GM23248 (cell line): ENCODE measurements at regions not wholly inside any gene's neighbourhood (a gene's known extent, or its start where the extent isn't known, plus 50 kb on each side); places are given as distances from the start of the nearest gene placed in this dataset.

Experiments used
- DNase-seq: peaks from one replicate; pipeline ENCODE4 v3.0.0-alpha.2; 2015
- H2AFZ ChIP-seq: fragments of 200-600 bp; sonication (generic); 2 replicates; pipeline ENCODE4 v1.6.1; 2016; ENCODE audit warnings: antibody characterized with exemption
- H3F3A ChIP-seq: fragments of 200-600 bp; sonication (generic); 2 replicates; pipeline ENCODE4 v1.6.1; 2016; ENCODE audit warnings: mild to moderate bottlenecking, antibody characterized with exemption, mixed run types; ENCODE audit not compliant: insufficient read depth
- H3K27ac ChIP-seq: fragments of 200-600 bp; sonication (generic); 2 replicates; pipeline ENCODE4 v1.5.1; 2016; ENCODE audit warnings: mild to moderate bottlenecking
- H3K27me3 ChIP-seq: fragments of 200-600 bp; sonication (generic); replicated peaks from 2 replicates; pipeline ENCODE4 v1.6.1; 2016; ENCODE audit warnings: mild to moderate bottlenecking; ENCODE audit not compliant: insufficient read depth
- H3K36me3 ChIP-seq: fragments of 200-600 bp; sonication (generic); 2 replicates; pipeline ENCODE4 v1.6.1; 2016; ENCODE audit warnings: low read depth, mild to moderate bottlenecking
- H3K4me1 ChIP-seq: fragments of 200-600 bp; sonication (generic); 2 replicates; pipeline ENCODE4 v1.6.1; 2016; ENCODE audit warnings: mild to moderate bottlenecking; ENCODE audit not compliant: insufficient read depth
- H3K4me2 ChIP-seq: fragments of 200-600 bp; sonication (generic); one replicate; pipeline ENCODE4 v1.6.1; 2016; ENCODE audit warnings: mild to moderate bottlenecking; ENCODE audit not compliant: unreplicated experiment
- H3K4me3 ChIP-seq: fragments of 200-600 bp; sonication (generic); 2 replicates; pipeline ENCODE4 v1.5.1; 2016; ENCODE audit warnings: mild to moderate bottlenecking
- H3K79me2 ChIP-seq: fragments of 200-600 bp; sonication (generic); 2 replicates; pipeline ENCODE4 v1.6.1; 2016; ENCODE audit warnings: mild to moderate bottlenecking; ENCODE audit not compliant: insufficient read depth
- H3K9ac ChIP-seq: fragments of 200-600 bp; sonication (generic); 2 replicates; pipeline ENCODE4 v1.6.1; 2016; ENCODE audit warnings: mild to moderate bottlenecking
- H3K9me2 ChIP-seq: fragments of 200-600 bp; sonication (generic); 2 replicates; pipeline ENCODE4 v1.6.1; 2016; ENCODE audit warnings: mixed run types, mild to moderate bottlenecking, moderate library complexity; ENCODE audit not compliant: insufficient read depth
- H3K9me3 ChIP-seq: fragments of 200-600 bp; sonication (generic); one replicate; pipeline ENCODE4 v1.6.1; 2017; ENCODE audit warnings: low read depth
- H4K20me1 ChIP-seq: fragments of 200-600 bp; sonication (generic); 2 replicates; pipeline ENCODE4 v1.6.0; 2016; ENCODE audit not compliant: insufficient read depth
- EZH2 ChIP-seq: fragments of 200-600 bp; sonication (generic); IDR thresholded peaks from 2 replicates; pipeline ENCODE4 v1.6.1; 2018; ENCODE audit warnings: antibody characterized with exemption, mild to moderate bottlenecking; ENCODE audit not compliant: insufficient read depth, poor library complexity, severe bottlenecking
- EZH2phosphoT487 ChIP-seq: fragments of 200-600 bp; sonication (generic); IDR thresholded peaks from 2 replicates; pipeline ENCODE4 v1.6.1; 2018; ENCODE audit warnings: antibody characterized with exemption, moderate library complexity, mild to moderate bottlenecking, low read depth; ENCODE audit not compliant: insufficient read depth
- WGBS, 2 experiments: methylation state at CpG; one replicate each; pipeline ENCODE4 v1.1.6; 2015 to 2017; ENCODE audit warnings: low lambda C conversion rate in 2 of 2, low coverage in 1 of 2; ENCODE audit errors: missing lambda C conversion rate in 2 of 2; 5-methylcytosine and 5-hydroxymethylcytosine counted together
- in situ Hi-C: fragments of 300-500 bp; cut with MboI; formaldehyde crosslinking; loops from 2 replicates; pipeline ENCODE4 v1.15.0; 2020

DNA sequence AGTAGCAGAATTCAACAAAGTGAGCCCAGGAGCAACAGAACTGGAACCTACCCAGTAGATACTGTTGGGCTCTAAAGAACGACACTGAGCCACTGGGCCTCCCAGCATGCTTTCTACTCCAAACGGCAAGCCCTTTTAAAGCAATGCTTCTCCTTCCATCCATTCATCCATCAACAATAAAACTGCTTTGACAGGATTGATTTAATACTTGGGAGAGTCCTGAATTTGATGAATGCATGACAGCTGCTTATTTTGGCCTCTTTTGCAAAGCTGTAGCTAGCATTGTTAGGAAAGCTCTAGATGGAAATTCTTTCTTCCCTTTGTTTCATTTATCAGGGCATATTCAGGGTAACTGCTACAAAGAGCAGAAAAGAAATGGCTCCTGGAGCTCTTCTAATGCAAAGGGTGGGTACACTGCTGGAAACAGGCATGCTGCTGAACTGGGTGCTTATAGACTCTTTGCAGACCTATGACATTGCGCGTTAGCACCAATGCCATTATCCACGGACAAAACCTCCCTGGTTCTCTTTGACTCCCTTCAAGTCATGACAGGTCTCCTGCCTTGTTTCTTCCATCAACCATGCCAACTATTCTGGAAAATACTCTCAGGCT is 138.4 kb upstream of the HNRNPA3 start:
- H3K9me3 ChIP-seq, result no peaks in the 10 kb centered on the region
- no peaks in the 10 kb centered on the region for H3K9me2 ChIP-seq
- in situ Hi-C loops, result no loop called here
- WGBS, 2 experiments, result 58 to 62% methylated on average over 5 of the region's 5 CpGs
- no peak for TF ChIP-seq EZH2phosphoT487
- no peak for TF ChIP-seq EZH2
- H3K79me2 ChIP-seq, result no peaks in the 10 kb centered on the region
- H3K4me1 ChIP-seq, result no peaks in the 10 kb centered on the region
- no peaks in the 10 kb centered on the region for H3K36me3 ChIP-seq
- no peak overlapping the region for H3K27ac ChIP-seq
- no peak for DNase-seq
- H3K9ac ChIP-seq, result no peak overlapping the region
- no peak overlapping the region for H2AFZ ChIP-seq
- no peaks in the 10 kb centered on the region for H4K20me1 ChIP-seq
- H3K4me2 ChIP-seq, result no peak overlapping the region
- no peaks in the 10 kb centered on the region; the same call in 1 of the 2 replicates for H3K27me3 ChIP-seq
- no peaks in the 10 kb centered on the region for H3F3A ChIP-seq
- H3K4me3 ChIP-seq, result no peak overlapping the region

DNA sequence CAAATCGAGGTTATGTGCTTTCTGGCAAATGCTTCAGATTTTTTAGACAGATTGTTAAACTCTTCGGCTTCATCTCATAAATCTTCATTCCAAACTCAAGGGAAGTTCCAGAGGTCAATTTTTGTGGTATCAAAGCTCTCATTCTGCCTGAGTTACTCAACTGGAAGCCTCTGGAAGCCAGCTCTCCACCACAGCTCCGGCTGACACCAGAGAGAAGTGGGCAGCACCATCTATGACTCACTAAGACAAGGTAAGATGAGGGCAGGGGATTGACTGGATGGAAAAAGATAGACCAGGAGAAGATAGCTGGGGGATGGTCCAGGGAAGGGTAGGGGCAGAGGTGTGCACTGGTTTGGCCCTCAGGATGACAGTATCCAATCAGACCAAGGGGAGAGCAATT is 137.3 kb upstream of the HNRNPA3 start:
- Histone ChIP-seq H3K79me2 (no peaks in the 10 kb centered on the region), H3K9ac (no peak overlapping the region), H3K27ac (no peak overlapping the region), H3K4me1 (no peaks in the 10 kb centered on the region), H3F3A (no peaks in the 10 kb centered on the region), H3K4me2 (no peak overlapping the region), H3K27me3 (no peaks in the 10 kb centered on the region; the same call in 1 of the 2 replicates), H3K4me3 (no peak overlapping the region), H2AFZ (no peak overlapping the region), H4K20me1 (no peaks in the 10 kb centered on the region), H3K9me2 (no peaks in the 10 kb centered on the region), H3K9me3 (no peaks in the 10 kb centered on the region), H3K36me3 (no peaks in the 10 kb centered on the region)
- 8 to 20% methylated on average over 3 of the region's 3 CpGs for WGBS, 2 experiments
- in situ Hi-C loops, result no loop called here
- no peak for TF ChIP-seq EZH2
- no peak for TF ChIP-seq EZH2phosphoT487
- no peak for DNase-seq

DNA sequence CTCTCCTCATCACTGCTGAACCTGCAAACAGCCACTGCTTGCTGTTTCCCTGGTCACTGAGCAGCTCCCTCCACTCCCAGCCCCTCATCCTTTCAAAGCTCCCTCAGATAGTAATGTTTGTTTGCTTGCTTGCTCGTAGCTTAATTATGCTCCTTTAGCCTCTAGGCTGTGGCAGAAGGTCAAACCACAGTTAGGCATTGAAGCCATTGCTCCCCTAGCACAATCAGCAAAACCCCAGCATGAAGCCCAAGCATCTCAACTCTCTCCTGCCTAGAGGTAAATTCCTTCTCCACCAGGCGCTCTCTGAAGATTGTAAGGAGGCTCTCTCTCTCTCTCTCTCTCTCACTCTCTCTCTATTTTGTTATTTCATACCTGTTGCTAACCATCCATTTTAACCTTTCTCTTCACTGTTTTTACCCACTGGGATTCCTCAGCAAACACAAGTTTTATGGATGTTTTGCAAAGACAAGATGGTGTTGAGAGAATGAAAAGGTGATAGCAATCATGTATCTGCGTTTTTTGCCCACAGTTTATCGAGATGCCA is 135.9 kb upstream of the HNRNPA3 start:
- Histone ChIP-seq H3K36me3 (no peaks in the 10 kb centered on the region), H3K4me3 (no peak overlapping the region), H2AFZ (no peak overlapping the region), H3K27ac (no peak overlapping the region), H3F3A (no peaks in the 10 kb centered on the region), H3K9me3 (no peaks in the 10 kb centered on the region), H3K4me2 (no peak overlapping the region), H3K27me3 (no peaks in the 10 kb centered on the region; the same call in 1 of the 2 replicates), H3K4me1 (no peaks in the 10 kb centered on the region), H4K20me1 (no peaks in the 10 kb centered on the region), H3K79me2 (no peaks in the 10 kb centered on the region), H3K9me2 (no peaks in the 10 kb centered on the region), H3K9ac (no peak overlapping the region)
- WGBS, 2 experiments, result 59 to 61% methylated on average over 4 of the region's 4 CpGs
- no peak for DNase-seq
- in situ Hi-C loops, result no loop called here
- TF ChIP-seq EZH2 (no peak), EZH2phosphoT487 (no peak)

DNA sequence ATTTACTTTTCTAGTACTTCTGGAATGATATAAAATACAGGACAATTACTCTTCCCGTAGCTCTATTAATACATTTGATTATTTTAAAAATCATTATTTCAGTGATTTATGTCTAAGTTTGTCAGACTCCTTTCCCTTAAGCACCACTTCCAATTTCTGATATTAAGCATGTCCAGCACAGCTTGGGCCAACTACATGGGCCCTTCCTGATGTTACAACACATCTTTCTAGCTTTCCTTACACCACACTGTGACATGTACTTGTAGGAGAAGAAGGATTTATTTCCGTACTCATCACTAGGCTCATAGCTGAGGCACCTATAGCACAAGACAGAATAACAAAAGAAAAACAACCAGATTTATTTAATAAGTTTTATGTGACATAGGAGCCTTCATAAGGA is 134.8 kb upstream of the HNRNPA3 start:
- no peaks in the 10 kb centered on the region for H3F3A ChIP-seq
- in situ Hi-C loops, result no loop called here
- H3K9ac ChIP-seq, result no peak overlapping the region
- H4K20me1 ChIP-seq, result no peaks in the 10 kb centered on the region
- H3K9me2 ChIP-seq, result no peaks in the 10 kb centered on the region
- H3K27ac ChIP-seq, result no peak overlapping the region
- no peak for TF ChIP-seq EZH2phosphoT487
- no peak for TF ChIP-seq EZH2
- no peak overlapping the region for H2AFZ ChIP-seq
- no peaks in the 10 kb centered on the region; the same call in 1 of the 2 replicates for H3K27me3 ChIP-seq
- no peaks in the 10 kb centered on the region for H3K36me3 ChIP-seq
- no peaks in the 10 kb centered on the region for H3K4me1 ChIP-seq
- no peaks in the 10 kb centered on the region for H3K9me3 ChIP-seq
- 72 to 79% methylated on average over 2 of the region's 2 CpGs for WGBS, 2 experiments
- H3K79me2 ChIP-seq, result no peaks in the 10 kb centered on the region
- H3K4me3 ChIP-seq, result no peak overlapping the region
- H3K4me2 ChIP-seq, result no peak overlapping the region
- no peak for DNase-seq
